Activated CD4-positive, CD25-positive, alpha-beta regulatory T cell treated with anti-CD3 and anti-CD28 coated beads, Interleukin-2, amount 50 U/mL, for 16 hours (primary cell): ENCODE measurements at regions not wholly inside any gene's neighbourhood (a gene's known extent, or its start where the extent isn't known, plus 50 kb on each side); places are given as distances from the start of the nearest gene placed in this dataset.
"Not testable (repeated sequence)": the region's sequence is repeated elsewhere in the genome, so short reads cannot be mapped to it uniquely, and the experiment has no call there.

ENCODE experiments used
- DNase-seq: peaks from one replicate; pipeline ENCODE4 v3.0.0-alpha.2; 2020; ENCODE audit warnings: low read depth, low spot score

- no peak for DNase-seq
Observed at GRCh38 chr11:116055064-116055463, 550.8 kb upstream of the CADM1 start.

DNA sequence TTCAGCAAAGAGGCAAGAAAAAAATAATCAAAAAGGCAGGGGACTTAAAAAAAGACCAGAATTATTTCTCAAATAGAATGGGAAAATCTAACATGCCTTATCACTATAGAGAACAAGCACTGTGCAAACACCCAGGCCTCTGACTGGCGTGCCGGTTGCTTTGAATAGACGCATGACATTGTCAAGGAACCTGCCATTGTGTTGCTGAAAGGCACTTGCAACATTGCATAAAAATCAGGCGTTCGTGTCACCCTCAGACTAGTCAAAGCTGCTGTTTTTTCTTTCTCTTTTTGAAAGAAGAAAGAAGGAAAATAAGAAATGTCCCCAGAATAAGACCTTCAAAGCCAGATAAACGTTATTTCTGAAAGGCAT lies 549.3 kb upstream of the CADM1 start:
- DNase-seq: no peak

DNA sequence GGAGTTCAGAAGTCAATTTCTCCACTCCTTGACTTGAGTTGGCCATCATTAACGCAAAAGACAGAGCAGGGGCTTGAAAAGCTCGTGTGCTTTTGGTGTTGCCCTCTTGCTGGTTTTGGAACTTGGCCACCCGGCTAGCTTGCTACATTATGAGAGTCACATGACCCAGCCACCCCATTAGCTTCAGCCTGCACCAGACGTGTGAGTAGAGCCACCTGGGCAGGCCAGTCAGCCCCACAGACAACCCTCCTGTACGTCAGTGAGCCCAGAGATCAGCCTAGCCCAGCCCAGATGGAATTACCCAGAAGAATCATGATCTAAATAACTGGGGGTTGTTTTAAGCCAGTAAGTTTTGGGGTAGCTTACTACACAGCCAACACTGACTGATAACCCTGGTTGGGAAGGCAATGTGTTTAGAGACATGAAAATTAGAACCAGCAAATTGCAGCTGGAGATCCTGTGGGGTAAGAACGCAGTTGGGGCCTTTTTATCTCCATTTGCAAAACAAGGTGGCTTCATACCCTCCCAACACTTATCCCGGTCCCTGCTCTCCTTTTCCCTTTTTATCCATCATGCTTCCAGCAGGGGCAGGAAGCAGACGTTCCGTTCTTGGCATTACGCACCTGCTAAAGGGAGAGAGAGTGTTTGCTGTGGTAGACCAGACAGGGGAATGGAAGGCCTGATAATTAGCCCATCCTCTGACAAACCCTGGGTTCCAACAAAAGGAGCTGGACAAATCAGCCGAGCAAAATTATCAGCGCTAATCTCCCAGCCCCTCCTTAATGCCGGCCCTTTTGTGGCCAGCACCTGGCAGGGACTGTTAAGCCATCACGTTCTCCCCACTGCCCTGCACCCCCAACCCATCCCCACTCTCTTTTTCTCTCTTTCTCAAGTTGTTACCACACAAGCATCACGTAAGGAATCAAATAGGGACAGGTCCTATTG lies 548.7 kb upstream of the CADM1 start:
- no peak for DNase-seq

DNA sequence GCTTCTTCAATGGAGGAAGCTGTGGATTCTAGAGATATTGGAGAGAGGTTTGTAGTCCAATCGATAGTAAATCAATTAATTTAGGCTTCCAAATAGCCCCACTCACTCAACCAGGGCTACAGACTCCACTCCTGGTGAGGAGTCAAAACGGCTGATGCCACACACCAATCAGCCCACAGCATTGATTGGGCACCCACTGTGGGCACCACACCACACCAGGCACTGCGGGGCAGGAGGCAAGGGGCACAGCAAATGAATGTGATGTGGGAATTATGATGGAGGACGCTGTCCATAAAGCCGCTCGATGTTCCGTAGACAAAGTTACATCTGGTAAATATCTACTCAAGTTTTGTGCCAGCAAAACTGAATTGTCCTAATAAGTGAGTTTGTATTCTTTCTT lies 547.3 kb upstream of the CADM1 start:
- no peak for DNase-seq

- no peak for DNase-seq
Observed at GRCh38 chr11:116049383-116049782, 545.2 kb upstream of the CADM1 start.

GRCh38 chr11:116046127-116046526 lies 541.9 kb upstream of the CADM1 start:
- no peak for DNase-seq

DNA sequence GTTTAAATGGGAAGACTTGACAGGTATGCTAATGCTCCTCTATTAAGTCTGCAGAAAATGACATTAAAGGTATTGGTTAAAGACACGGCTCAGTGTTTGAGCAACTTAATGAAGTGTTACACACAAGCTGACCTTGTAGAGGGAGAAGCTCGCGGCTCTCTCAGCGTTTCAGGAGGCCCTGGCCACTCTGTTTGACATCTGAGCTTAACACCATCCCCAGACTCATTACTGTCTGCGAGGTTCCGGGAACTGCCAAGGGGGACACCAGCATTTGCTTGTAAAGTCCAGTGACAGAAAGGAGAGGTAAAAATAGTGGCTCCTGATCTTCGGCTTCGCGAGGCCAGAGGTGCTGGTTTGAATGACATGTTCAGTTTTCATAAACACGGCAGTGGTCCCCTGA lies 540.7 kb upstream of the CADM1 start:
- DNase-seq: no peak

DNA sequence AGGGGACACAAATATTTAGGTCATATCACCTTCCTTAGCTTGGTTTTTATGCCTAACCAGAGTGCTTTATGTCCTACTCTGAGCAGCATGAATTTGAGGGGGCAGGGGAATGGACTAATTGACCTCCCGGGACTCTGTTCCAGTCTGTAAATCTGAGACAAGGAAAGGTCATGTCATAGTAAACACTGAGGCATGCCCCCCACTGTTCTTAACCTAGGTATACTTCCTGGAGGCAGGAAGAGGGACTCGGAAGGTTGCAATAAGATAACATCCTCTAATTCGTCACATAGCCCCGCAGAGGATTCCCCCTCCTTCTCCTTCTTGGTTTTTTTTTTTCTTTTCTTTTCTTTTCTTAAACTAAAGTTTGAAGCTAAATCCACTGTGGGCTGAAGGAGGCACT lies 540.3 kb upstream of the CADM1 start:
- no peak for DNase-seq

DNA sequence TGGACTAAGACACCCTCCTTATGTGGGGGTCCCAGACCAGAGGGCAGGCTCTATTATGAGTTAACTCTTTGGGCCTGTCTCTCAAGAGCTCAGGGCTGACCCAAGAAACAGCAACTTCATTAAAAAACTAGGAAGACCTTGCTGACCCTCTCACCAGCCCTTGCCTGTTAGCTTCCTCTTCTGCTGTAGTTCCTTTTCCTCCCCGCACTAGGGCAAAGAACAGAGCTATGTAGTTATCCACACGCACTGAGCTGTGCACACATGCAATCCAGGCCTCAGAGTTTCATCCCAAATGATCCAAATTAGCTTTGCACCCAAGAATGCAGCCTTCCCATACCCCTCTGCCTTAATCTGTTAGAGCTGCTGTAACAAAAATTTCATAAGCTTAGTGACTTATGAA lies 539.6 kb upstream of the CADM1 start:
- no peak for DNase-seq

DNA sequence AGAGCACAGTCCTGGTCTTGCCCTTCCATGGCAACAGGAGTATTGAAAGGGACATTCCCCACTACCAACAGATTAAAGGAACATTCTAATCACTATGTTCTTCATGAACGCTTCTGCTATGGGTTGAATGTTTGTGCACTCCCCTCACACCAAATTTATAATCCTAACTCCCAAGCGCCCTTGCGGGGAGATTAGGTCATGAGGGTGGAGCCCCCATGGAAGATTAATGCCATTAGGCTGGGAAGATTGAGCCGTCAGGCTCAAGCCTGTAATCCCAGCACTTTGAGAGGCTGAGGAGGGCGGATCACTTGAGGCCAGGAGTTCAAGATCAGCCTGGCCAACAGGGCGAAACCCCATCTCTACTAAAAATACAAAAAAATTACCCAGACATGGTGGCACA lies 538.8 kb upstream of the CADM1 start:
- not testable (repeated sequence) for DNase-seq

DNA sequence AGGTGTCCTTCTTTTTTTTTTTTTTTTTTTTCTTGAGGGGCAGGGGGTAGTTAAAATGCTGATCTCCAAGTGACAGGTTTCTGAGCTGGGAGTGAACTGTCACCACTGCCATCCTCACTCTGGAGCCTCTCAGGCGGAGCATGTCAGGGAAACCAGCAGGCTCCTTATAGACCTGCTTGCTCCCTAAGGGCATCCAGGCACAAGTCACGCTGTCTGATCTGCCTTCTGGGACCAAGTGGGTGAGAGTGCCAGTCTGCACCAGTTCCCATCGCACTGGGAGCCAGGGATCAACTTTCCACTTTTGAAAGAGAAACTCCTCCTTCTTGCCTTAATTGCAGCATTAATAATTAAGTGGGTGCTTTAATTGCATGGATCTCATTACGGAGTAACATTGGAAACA lies 537.9 kb upstream of the CADM1 start:
- no peak for DNase-seq

DNA sequence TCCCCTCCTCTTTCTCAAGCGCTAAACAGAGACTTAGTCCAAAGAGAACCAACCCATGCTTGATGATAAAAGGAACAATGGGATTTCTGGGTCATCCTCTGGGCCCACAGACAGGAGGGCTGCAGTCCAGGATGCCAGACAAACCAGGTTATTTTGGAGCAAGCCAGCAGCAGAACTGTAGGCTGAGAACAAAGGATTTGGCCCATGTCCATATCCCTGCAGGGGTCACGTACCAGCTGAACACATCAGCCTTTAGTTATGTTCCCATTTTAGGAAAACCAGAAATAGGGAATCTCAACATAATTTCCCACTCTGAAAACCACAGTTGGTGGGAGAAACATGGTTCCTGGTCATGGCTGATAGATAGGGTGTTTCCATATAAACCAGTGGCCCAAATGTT lies 533.6 kb upstream of the CADM1 start:
- DNase-seq: no peak

DNA sequence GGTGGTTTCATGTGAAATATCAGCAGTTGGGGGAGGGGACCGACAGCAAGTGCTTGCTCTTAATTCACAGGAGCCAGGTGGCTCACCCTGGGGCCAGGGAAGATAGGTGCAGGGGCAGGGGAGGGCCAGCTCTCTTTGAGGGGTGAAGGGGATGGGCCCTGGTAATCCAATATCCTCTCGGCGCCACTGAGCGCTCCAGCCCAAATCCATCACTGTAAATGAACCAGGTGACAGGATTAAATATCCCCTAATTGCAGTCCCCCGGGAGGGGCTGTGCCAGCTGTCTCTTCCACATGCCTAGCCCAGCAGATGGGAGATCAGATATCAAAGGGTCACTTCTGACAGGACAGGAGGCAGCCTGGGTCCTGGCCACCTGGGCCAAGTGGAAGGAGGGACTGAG lies 531.8 kb upstream of the CADM1 start:
- no peak for DNase-seq

GRCh38 chr11:116033931-116034553 lies 529.8 kb upstream of the CADM1 start:
- DNase-seq: no peak

- no peak for DNase-seq
Observed at GRCh38 chr11:116030697-116031331, 526.6 kb upstream of the CADM1 start.

DNA sequence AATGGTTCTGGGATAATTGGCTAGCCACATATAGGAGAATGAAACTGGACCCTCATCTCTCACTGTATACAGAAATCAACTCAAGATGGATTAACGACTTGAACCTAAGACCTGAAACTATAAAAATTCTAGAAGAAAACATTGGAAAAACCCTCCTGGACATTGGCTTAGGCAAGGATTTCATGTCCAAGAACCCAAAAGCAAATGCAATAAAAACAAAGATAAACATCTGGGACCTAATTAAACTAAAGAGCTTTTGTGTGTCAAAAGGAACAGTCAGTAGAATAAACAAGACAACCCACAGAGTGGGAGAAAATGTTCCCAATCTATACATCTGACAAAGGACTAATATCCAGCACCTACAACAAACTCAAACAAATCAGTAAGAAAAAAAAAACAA lies 524.3 kb upstream of the CADM1 start:
- DNase-seq: not testable (repeated sequence)

DNA sequence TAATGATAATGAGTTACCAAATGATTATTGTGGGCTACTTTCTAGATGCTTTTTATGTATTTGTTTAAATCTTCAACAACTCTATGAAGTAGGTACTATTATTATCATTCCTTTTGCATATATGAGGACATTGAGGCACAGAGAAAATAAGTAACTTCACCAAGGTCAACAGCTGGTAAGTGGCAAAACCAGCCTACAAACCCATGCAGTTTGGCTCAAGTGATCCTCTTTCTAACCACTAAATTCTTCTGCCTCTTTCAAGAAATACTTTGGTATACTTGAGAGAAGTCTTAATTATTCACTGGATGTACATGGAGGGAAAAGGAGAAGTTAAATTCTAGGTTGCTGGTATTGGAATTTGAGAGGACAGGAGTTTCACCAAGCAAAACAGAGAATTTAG lies 495.2 kb upstream of the CADM1 start:
- DNase-seq: no peak

DNA sequence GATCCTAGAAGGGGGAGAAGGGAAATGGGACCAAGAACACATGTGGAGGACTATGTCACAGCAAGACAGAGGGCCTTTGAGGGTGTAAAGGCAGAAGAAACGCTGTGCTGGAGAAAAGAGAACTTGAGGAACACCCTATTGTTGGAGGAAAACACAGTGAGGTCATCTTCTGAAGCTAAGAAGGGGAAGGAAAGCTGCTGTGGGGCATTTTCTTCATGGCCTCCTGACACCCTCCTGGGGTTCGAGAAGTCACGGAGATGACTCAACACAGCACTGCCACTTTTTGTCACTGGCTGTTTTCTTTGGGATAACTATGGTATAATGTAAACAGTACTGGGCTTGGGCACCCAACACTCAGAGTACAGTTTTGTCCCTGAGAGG lies 492.6 kb upstream of the CADM1 start:
- DNase-seq: no peak

DNA sequence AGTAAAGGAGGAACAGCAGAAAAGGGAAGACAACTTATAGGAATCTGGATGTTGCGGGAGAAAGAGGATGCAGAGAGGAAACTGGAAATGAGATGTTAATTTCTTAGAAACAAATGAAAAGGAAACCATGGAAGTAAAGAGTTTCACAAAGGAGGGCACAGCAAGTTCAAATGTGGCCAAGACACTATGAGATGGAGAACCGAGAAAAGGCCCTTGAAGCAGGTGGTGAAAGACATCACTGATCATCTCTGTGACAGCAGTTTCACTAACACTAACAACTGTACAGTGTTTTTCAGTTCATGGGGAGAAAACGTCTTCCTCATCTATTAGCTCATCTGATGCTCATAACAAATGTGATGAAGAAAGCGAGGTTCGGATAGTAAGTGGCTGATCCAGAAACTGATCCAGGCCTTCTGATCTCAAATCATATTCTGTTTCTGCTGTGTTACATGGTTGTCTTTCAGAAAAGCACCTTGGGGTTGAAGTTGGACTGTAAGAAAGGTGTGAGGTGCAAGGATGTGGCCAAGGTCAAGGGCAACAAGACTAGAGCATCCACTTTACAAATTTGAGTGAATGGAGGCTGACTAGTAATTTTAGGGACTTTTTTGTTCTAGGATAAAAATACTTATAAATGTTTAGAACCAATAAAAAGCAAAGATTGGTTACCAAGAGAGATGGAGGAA lies 492.1 kb upstream of the CADM1 start:
- DNase-seq: no peak

DNA sequence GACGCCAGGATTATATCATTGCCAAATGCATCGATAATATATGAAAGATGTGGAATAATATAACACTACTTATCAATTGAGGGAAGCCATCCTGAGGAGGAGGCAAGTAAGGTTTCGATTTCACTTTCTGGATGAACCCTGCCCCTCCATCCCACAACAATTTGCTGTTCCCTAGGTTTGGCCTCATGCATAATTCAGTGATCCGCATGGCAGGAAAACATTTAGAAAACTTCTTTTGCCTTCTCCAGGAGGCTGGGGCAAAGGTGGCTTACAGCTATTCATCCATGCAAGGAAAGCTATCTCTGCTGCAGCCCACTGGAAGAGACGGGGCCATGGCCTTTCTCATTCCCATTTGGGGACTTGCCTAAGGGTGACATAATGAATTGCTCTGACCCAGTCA lies 489.4 kb upstream of the CADM1 start:
- no peak for DNase-seq

- no peak for DNase-seq
Observed at GRCh38 chr11:115990004-115990447, 485.8 kb upstream of the CADM1 start.

DNA sequence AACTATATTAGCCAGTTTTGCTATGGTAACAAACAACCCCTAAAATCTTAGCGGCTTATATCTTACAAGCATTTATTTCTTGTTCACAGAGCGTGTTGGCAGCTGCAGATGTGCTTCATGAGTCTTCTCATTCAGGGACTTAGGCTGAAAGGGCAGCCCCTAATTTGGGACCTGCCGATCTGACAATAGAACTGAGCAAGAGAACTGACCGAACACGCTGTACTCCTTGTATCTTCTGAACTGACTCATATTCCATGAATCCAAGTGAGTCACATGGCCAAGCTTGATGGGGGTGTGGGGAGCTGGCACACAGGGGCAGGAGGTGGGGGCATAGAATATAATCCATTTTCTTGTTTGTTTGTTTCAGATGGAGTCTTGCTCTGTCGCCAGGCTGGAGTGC lies 481.7 kb upstream of the CADM1 start:
- DNase-seq: no peak
